ENCODE measurements at regions not wholly inside any gene's neighbourhood (a gene's known extent, or its start where the extent isn't known, plus 50 kb on each side); places are given as distances from the start of the nearest gene placed in this dataset.
"Not testable (repeated sequence)": the region's sequence is repeated elsewhere in the genome, so short reads cannot be mapped to it uniquely, and the experiment has no call there.

DNA sequence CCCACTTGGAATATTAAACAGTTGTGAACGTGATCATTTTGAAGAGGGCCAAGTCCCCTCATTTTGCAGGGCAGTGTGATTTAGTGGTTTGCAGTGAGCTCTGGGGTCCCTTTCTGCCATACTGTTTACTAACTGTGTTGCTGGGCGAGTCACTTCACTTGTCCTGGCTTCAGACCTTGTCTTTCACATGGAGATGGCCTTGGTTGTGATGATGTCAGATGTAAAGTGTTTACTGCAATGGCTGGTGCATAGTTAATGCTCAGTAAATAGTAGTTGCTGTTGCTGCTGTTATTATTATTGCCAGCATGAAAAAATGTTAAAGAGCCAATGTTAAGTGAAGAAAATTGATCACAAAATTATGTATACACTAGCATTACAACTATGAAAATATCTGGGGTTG lies 95.4 kb upstream of the CRYM start:
- H3K4ac ChIP-seq (ENCODE audit: low read depth, low read length); ATAC-seq (ENCODE audit: low read depth); H3K23ac ChIP-seq (ENCODE audit: low read depth, low read length); H3K14ac ChIP-seq (replicated peaks; ENCODE audit: low read depth, low read length); H3K4me2 ChIP-seq (ENCODE audit: low read depth, low read length); intact Hi-C loops (cut with micrococcal nuclease); H2BK5ac ChIP-seq (ENCODE audit: low read depth, low read length, poor library complexity, severe bottlenecking); H4K91ac ChIP-seq (ENCODE audit: insufficient read depth, low read depth, low read length); dilution Hi-C loops (cut with HindIII; ENCODE audit: low sequenced_read_pairs, unreplicated experiment); H3K36me3 ChIP-seq (ENCODE audit: control insufficient read depth, insufficient read depth, low read length); H4K5ac ChIP-seq (ENCODE audit: low read depth, low read length); H2AK9ac ChIP-seq (replicated peaks; ENCODE audit: low read depth, low read length, poor library complexity); H4K8ac ChIP-seq (ENCODE audit: low read depth in 2 of 2, low read length in 2 of 2); H3K56ac ChIP-seq (ENCODE audit: extremely low read depth, insufficient read depth, low read length); H4K20me1 ChIP-seq (ENCODE audit: insufficient read depth, low read length); H3K27me3 ChIP-seq (ENCODE audit: control insufficient read depth, insufficient read depth, low read length); H2BK20ac ChIP-seq (ENCODE audit: low read depth, low read length); H2AK5ac ChIP-seq (ENCODE audit: low read depth, low read length); H3K4me1 ChIP-seq (ENCODE audit: control insufficient read depth, insufficient read depth, low read length); BruUV-seq (replicated peaks); H3K79me1 ChIP-seq (ENCODE audit: low read depth in 1 of 2, low read length in 2 of 2); H3K18ac ChIP-seq (ENCODE audit: low read depth, low read length); POLR2A ChIA-PET (ENCODE audit: unreplicated experiment); DNase-seq; CTCF ChIA-PET; H3K9me3 ChIP-seq (ENCODE audit: control insufficient read depth, insufficient read depth, low read length); H2AFZ ChIP-seq (replicated peaks; ENCODE audit: low read length, poor library complexity); H3K9me1 ChIP-seq (ENCODE audit: insufficient read depth, low read length); H2BK15ac ChIP-seq (ENCODE audit: low read depth, low read length); H3K9ac ChIP-seq (ENCODE audit: low read depth, low read length); H2BK120ac ChIP-seq (ENCODE audit: low read depth, low read length); H3K4me3 ChIP-seq (ENCODE audit: insufficient read depth, low read depth, low read length); H3K27ac ChIP-seq (ENCODE audit: insufficient read depth, low read length); in situ Hi-C loops (cut with MboI; ENCODE audit: low sequenced_read_pairs): not testable (repeated sequence)
- no CpG with 5 or more reads among the region's 2 CpGs for whole genome bisulfite sequencing, 2 experiments (ENCODE audit: extremely low coverage in 2 of 2, insufficient read length in 1 of 2)

DNA sequence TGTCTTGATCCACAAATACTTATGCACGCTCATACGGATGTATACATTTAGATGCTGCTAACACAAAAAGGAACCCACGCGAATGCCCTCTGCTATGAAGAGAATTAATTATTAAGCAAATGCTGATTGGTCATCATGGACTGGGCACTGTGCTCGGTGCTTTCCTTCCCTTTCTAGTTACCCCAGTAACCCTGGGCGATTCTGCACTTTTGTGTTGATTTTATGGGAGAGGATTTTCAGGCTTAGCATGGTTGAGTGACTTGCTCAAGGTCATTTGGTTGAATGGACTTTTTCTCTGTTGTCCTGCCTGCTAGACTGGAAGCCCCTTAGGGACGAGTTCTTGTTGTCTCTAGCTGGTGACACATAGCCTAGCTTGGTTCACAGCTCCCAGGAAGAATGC lies 94.8 kb upstream of the CRYM start:
- H4K91ac ChIP-seq (ENCODE audit: insufficient read depth, low read depth, low read length); BruUV-seq (replicated peaks); H2AK9ac ChIP-seq (replicated peaks; ENCODE audit: low read depth, low read length, poor library complexity); ATAC-seq (ENCODE audit: low read depth); intact Hi-C loops (cut with micrococcal nuclease); H2BK15ac ChIP-seq (ENCODE audit: low read depth, low read length); H3K4me2 ChIP-seq (ENCODE audit: low read depth, low read length); H2BK120ac ChIP-seq (ENCODE audit: low read depth, low read length); POLR2A ChIA-PET (ENCODE audit: unreplicated experiment); H3K36me3 ChIP-seq (ENCODE audit: control insufficient read depth, insufficient read depth, low read length); H3K9me1 ChIP-seq (ENCODE audit: insufficient read depth, low read length); H3K4me1 ChIP-seq (ENCODE audit: control insufficient read depth, insufficient read depth, low read length); CTCF ChIA-PET; H3K4ac ChIP-seq (ENCODE audit: low read depth, low read length); H3K79me1 ChIP-seq (ENCODE audit: low read depth in 1 of 2, low read length in 2 of 2); H3K56ac ChIP-seq (ENCODE audit: extremely low read depth, insufficient read depth, low read length); H3K9ac ChIP-seq (ENCODE audit: low read depth, low read length); H2AFZ ChIP-seq (replicated peaks; ENCODE audit: low read length, poor library complexity); H4K8ac ChIP-seq (ENCODE audit: low read depth in 2 of 2, low read length in 2 of 2); dilution Hi-C loops (cut with HindIII; ENCODE audit: low sequenced_read_pairs, unreplicated experiment); H2BK20ac ChIP-seq (ENCODE audit: low read depth, low read length); DNase-seq; H4K5ac ChIP-seq (ENCODE audit: low read depth, low read length); H3K4me3 ChIP-seq (ENCODE audit: insufficient read depth, low read depth, low read length); H2BK5ac ChIP-seq (ENCODE audit: low read depth, low read length, poor library complexity, severe bottlenecking); H4K20me1 ChIP-seq (ENCODE audit: insufficient read depth, low read length); H3K27ac ChIP-seq (ENCODE audit: insufficient read depth, low read length); H2AK5ac ChIP-seq (ENCODE audit: low read depth, low read length); in situ Hi-C loops (cut with MboI; ENCODE audit: low sequenced_read_pairs); H3K23ac ChIP-seq (ENCODE audit: low read depth, low read length); H3K9me3 ChIP-seq (ENCODE audit: control insufficient read depth, insufficient read depth, low read length); H3K18ac ChIP-seq (ENCODE audit: low read depth, low read length); H3K27me3 ChIP-seq (ENCODE audit: control insufficient read depth, insufficient read depth, low read length); H3K14ac ChIP-seq (replicated peaks; ENCODE audit: low read depth, low read length): not testable (repeated sequence)
- no CpG with 5 or more reads among the region's 7 CpGs for WGBS, 2 experiments (ENCODE audit: extremely low coverage in 2 of 2, insufficient read length in 1 of 2)
